ENCODE measurements at regions not wholly inside any gene's neighbourhood (a gene's known extent, or its start where the extent isn't known, plus 50 kb on each side); places are given as distances from the start of the nearest gene placed in this dataset.

- DNase-seq (ENCODE audit: low spot score): no peak
These were observed 71.3 kb upstream of the TEX51 start for GRCh38 chr2:126827371-126827770.

GRCh38 chr2:126828051-126828450, 70.6 kb upstream of the TEX51 start:
- no peak for DNase-seq (ENCODE audit: low spot score)

GRCh38 chr2:126828491-126828890, 70.2 kb upstream of the TEX51 start:
- no peak for DNase-seq (ENCODE audit: low spot score)

GRCh38 chr2:126831234-126832005, 67.3 kb upstream of the TEX51 start:
- no peak for DNase-seq (ENCODE audit: low spot score)

- no peak for DNase-seq (ENCODE audit: low spot score)
These were observed 66.7 kb upstream of the TEX51 start for GRCh38 chr2:126832014-126832413.

- no peak for DNase-seq (ENCODE audit: low spot score)
These were observed 65.9 kb upstream of the TEX51 start for GRCh38 chr2:126832757-126833156.

- DNase-seq (ENCODE audit: low spot score): no peak
These were observed 64.6 kb upstream of the TEX51 start for GRCh38 chr2:126834006-126834659.

GRCh38 chr2:126835261-126835660, 63.4 kb upstream of the TEX51 start:
- DNase-seq (ENCODE audit: low spot score): no peak

- no peak for DNase-seq (ENCODE audit: low spot score)
These were observed 62.9 kb upstream of the TEX51 start for GRCh38 chr2:126835831-126836230.

- DNase-seq (ENCODE audit: low spot score): no peak
These were observed 61.7 kb upstream of the TEX51 start for GRCh38 chr2:126836761-126837679.

- no peak for DNase-seq (ENCODE audit: low spot score)
These were observed 60.5 kb upstream of the TEX51 start for GRCh38 chr2:126837966-126838715.

GRCh38 chr2:126838716-126838985, 60.0 kb upstream of the TEX51 start:
- DNase-seq (ENCODE audit: low spot score): no peak

GRCh38 chr2:126839796-126840195, 58.9 kb upstream of the TEX51 start:
- no peak for DNase-seq (ENCODE audit: low spot score)

GRCh38 chr2:126843081-126843480, 55.6 kb upstream of the TEX51 start:
- DNase-seq (ENCODE audit: low spot score): no peak

GRCh38 chr2:126846241-126846640, 52.4 kb upstream of the TEX51 start:
- DNase-seq (ENCODE audit: low spot score): no peak

All from pons (tissue), 1 donor.